ENCODE measurements at regions not wholly inside any gene's neighbourhood (a gene's known extent, or its start where the extent isn't known, plus 50 kb on each side); places are given as distances from the start of the nearest gene placed in this dataset.

DNA sequence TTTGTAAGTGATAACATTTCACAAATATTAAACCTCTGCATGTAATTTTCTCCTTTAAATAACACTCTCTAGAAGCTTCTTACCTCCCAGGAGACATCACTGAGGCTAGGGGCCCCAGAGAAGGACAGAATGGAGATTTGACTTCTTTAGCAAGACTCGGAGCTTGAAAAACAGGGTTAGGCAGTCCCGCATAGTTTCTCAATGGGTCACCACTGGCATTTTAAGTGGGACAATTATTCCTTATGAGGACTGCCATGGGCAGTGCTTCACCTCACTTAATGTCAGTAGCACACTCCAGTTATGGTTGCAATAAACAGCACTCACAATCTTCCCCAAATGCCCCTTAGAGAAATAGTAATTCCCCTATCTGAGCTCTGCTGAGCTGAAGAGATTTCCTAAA, 66.7 kb upstream of the NOCT start:
- no peak overlapping the region for H3K4me3 ChIP-seq (ENCODE audit: low read depth, low read length)
- TF ChIP-seq, protein P1, sequence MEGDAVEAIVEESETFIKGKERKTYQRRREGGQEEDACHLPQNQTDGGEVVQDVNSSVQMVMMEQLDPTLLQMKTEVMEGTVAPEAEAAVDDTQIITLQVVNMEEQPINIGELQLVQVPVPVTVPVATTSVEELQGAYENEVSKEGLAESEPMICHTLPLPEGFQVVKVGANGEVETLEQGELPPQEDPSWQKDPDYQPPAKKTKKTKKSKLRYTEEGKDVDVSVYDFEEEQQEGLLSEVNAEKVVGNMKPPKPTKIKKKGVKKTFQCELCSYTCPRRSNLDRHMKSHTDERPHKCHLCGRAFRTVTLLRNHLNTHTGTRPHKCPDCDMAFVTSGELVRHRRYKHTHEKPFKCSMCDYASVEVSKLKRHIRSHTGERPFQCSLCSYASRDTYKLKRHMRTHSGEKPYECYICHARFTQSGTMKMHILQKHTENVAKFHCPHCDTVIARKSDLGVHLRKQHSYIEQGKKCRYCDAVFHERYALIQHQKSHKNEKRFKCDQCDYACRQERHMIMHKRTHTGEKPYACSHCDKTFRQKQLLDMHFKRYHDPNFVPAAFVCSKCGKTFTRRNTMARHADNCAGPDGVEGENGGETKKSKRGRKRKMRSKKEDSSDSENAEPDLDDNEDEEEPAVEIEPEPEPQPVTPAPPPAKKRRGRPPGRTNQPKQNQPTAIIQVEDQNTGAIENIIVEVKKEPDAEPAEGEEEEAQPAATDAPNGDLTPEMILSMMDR (conservative IDR thresholded peaks at IDR 0.05; ENCODE audit: low read depth, low read length), result no peak
- no peak for DNase-seq (ENCODE audit: low read depth)

DNA sequence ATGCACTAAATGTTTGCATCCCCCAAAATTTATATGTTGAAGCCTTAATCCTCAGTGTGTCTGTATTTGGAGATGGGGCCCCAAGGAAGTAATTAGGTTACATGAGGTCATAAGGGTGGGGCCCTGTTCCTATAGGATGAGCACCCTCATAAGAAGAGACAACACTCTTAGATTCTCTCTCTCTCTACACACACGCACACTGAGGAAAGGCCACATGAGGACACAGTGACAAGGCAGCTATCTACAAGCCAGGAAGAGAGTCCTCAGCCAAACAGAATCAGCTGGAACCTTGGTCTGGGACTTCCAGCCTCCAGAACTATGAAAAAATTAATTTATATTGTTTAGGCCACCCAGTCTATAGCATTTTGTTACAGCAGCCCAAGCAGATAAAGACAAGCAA, 69.3 kb upstream of the NOCT start:
- H3K4me3 ChIP-seq (ENCODE audit: low read depth, low read length), result no peak overlapping the region
- TF ChIP-seq, protein P1 (conservative IDR thresholded peaks at IDR 0.05; ENCODE audit: low read depth, low read length), result no peak
- no peak for DNase-seq (ENCODE audit: low read depth)

DNA sequence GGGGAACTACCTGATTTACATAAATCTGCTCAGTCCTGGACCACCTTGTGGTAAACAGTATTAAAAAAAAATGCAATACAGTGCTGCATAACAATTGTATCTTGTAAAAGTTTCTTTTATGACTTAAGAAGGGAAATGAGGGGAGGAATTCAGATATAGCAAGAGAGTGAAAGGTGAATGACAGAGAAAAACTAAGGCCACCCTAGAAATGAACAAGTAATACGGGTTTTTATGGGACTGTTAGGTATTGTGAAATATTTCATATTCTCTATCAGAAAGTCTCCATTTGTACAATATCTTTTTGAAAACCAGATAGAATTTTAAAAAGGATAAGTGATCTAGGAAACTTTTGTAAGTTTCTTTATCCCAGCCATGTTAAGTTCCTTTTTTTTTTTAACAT, 69.7 kb upstream of the NOCT start:
- TF ChIP-seq, protein P1 (conservative IDR thresholded peaks at IDR 0.05; ENCODE audit: low read depth, low read length), result no peak
- no peak overlapping the region for H3K4me3 ChIP-seq (ENCODE audit: low read depth, low read length)
- DNase-seq (ENCODE audit: low read depth), result no peak

DNA sequence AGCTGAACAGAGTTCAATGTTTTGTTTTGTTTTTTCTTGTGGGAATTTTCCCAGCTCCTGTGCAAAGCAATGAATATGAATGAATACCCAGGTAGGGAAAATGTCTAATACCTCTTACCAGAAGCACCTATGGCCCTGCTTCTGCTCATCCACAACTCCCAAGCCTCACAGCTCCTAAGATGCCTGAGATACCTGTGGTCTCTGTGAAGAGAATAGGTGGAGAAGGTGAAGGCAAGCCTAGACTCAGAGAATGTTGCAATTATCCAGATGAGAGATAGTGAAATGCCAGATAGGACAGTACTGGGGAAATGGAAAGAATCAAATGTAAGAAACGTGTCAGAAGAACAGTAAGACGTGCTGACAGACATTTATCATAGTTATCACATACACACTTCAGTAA, 70.2 kb upstream of the NOCT start:
- no peak overlapping the region for H3K4me3 ChIP-seq (ENCODE audit: low read depth, low read length)
- no peak for DNase-seq (ENCODE audit: low read depth)
- TF ChIP-seq, protein P1 (conservative IDR thresholded peaks at IDR 0.05; ENCODE audit: low read depth, low read length), result no peak

DNA sequence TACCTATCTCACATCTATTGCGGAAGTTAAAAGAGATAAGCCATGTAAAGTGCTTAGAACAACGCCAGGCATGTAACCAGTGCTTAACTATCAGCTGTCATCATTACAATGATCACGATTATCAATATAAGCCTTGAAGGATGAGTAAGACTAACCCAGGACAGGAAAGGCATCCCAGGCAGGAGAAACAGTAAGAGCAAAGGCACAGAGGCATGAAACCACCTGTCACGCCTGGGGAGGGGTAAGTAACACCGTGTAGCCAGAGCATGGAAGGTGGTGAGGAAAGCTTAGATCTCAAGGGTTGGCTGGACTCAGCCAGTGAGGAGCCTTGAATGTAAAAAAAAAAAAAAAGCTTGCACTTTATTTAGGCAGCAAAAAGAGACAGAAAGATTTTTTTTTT, 71.7 kb upstream of the NOCT start:
- TF ChIP-seq, protein P1 (conservative IDR thresholded peaks at IDR 0.05; ENCODE audit: low read depth, low read length), result no peak
- H3K4me3 ChIP-seq (ENCODE audit: low read depth, low read length), result no peak overlapping the region
- DNase-seq (ENCODE audit: low read depth), result no peak

DNA sequence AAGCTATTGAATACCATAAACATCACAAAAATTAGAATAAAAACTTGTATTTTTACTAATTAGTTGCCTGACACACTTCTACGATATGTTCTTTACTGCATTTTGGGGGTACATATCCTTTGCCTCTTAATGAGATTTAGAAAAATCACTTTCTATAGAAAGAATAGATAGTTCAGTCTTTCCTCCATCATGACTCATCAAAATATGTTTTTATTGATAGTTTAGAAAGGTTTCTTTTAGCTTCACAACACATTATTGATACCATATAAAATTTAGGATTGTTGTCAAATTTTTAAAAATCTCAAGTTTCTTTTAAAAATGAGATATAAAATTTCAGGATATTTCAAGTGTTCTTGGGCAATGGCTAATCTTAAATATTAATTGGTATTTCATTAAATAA, 74.5 kb upstream of the NOCT start:
- DNase-seq (ENCODE audit: low read depth), result no peak
- TF ChIP-seq, protein P1 (conservative IDR thresholded peaks at IDR 0.05; ENCODE audit: low read depth, low read length), result no peak
- H3K4me3 ChIP-seq (ENCODE audit: low read depth, low read length), result no peak overlapping the region

DNA sequence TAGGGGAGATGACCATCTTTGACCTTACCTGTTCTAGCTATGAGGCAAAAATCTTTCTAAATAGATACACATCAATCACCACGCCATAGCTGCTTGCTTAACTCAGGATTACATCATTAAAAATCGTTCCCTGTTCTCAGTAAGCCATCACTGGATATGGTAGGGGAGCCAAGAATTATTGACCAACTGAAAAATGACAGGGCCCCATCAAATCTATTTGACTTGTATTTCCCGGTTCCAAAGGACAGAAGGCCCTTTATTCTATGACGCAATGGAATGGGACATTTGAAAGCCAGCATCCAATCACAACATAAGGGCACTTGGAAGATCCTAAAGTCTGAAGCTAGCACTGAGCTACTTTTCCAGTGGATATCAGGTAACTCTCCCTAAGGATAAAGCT, 75.6 kb upstream of the NOCT start:
- TF ChIP-seq, protein P1 (conservative IDR thresholded peaks at IDR 0.05; ENCODE audit: low read depth, low read length), result no peak
- DNase-seq (ENCODE audit: low read depth), result no peak

More for the DNA sequence above, 75.6 kb upstream of the NOCT start:
- H3K4me3 ChIP-seq (ENCODE audit: low read depth, low read length), result no peak overlapping the region

Measured in choroid plexus epithelial cell (primary cell).